Occipital lobe (tissue), 1 donor: ENCODE measurements at regions not wholly inside any gene's neighbourhood (a gene's known extent, or its start where the extent isn't known, plus 50 kb on each side); places are given as distances from the start of the nearest gene placed in this dataset.

Source experiments
- DNase-seq: peaks from one replicate; lab custom pipeline; 2025; lab: John Stamatoyannopoulos, UW

GRCh38 chr11:70915158-70915985 lies 337.0 kb downstream of the SHANK2 start:
- peak; percentile 41 for DNase-seq

GRCh38 chr11:70916351-70916750 lies 336.0 kb downstream of the SHANK2 start:
- no peak for DNase-seq

GRCh38 chr11:70918242-70918641 lies 334.1 kb downstream of the SHANK2 start:
- no peak for DNase-seq

- DNase-seq = no peak
Observed at GRCh38 chr11:70921804-70922203, 330.6 kb downstream of the SHANK2 start.

- no peak for DNase-seq
Observed at GRCh38 chr11:70924108-70924507, 328.3 kb downstream of the SHANK2 start.

GRCh38 chr11:70925238-70925637 lies 327.1 kb downstream of the SHANK2 start:
- DNase-seq = no peak

GRCh38 chr11:70926543-70927201 lies 325.7 kb downstream of the SHANK2 start:
- DNase-seq = no peak

- no peak for DNase-seq
Observed at GRCh38 chr11:70928854-70929598, 323.4 kb downstream of the SHANK2 start.

- DNase-seq = no peak
Observed at GRCh38 chr11:70930215-70930614, 322.2 kb downstream of the SHANK2 start.

- no peak for DNase-seq
Observed at GRCh38 chr11:70931430-70931829, 320.9 kb downstream of the SHANK2 start.

GRCh38 chr11:70933981-70934583 lies 318.3 kb downstream of the SHANK2 start:
- DNase-seq = no peak

GRCh38 chr11:70935006-70935768 lies 317.2 kb downstream of the SHANK2 start:
- no peak for DNase-seq

- no peak for DNase-seq
Observed at GRCh38 chr11:70942593-70942992, 309.8 kb downstream of the SHANK2 start.

- no peak for DNase-seq
Observed at GRCh38 chr11:70944141-70944540, 308.2 kb downstream of the SHANK2 start.

- DNase-seq = no peak
Observed at GRCh38 chr11:70944636-70945035, 307.7 kb downstream of the SHANK2 start.

- DNase-seq = no peak
Observed at GRCh38 chr11:70948398-70948797, 304.0 kb downstream of the SHANK2 start.

- DNase-seq = no peak
Observed at GRCh38 chr11:70948855-70949531, 303.4 kb downstream of the SHANK2 start.

- no peak for DNase-seq
Observed at GRCh38 chr11:70951139-70951804, 301.1 kb downstream of the SHANK2 start.

- DNase-seq = no peak
Observed at GRCh38 chr11:70952191-70952590, 300.2 kb downstream of the SHANK2 start.

GRCh38 chr11:70953720-70954119 lies 298.7 kb downstream of the SHANK2 start:
- DNase-seq = no peak
